ENCODE measurements at regions not wholly inside any gene's neighbourhood (a gene's known extent, or its start where the extent isn't known, plus 50 kb on each side); places are given as distances from the start of the nearest gene placed in this dataset.
"Not testable (repeated sequence)": the region's sequence is repeated elsewhere in the genome, so short reads cannot be mapped to it uniquely, and the experiment has no call there.

- no peak for TF ChIP-seq CTCF (IDR thresholded peaks at IDR 0.05; ENCODE audit: control insufficient read depth, insufficient read depth, low read depth, low read length, missing control alignments)
- no peak for DNase-seq (ENCODE audit: low read depth)
- H3K4me3 ChIP-seq (ENCODE audit: control insufficient read depth, low read depth, low read length), result no peak overlapping the region
Measured at GRCh38 chr7:81053623-81054022, 134.8 kb upstream of the SEMA3C start.

- no peak overlapping the region for H3K4me3 ChIP-seq (ENCODE audit: control insufficient read depth, low read depth, low read length)
- no peak for DNase-seq (ENCODE audit: low read depth)
- no peak for TF ChIP-seq CTCF (IDR thresholded peaks at IDR 0.05; ENCODE audit: control insufficient read depth, insufficient read depth, low read depth, low read length, missing control alignments)
Measured at GRCh38 chr7:81051811-81052413, 133.1 kb upstream of the SEMA3C start.

- no peak for TF ChIP-seq CTCF (IDR thresholded peaks at IDR 0.05; ENCODE audit: control insufficient read depth, insufficient read depth, low read depth, low read length, missing control alignments)
- no peak for DNase-seq (ENCODE audit: low read depth)
- no peak overlapping the region for H3K4me3 ChIP-seq (ENCODE audit: control insufficient read depth, low read depth, low read length)
Measured at GRCh38 chr7:81045491-81046030, 126.7 kb upstream of the SEMA3C start.

GRCh38 chr7:81042646-81043045 is 123.8 kb upstream of the SEMA3C start:
- H3K4me3 ChIP-seq (ENCODE audit: control insufficient read depth, low read depth, low read length); DNase-seq (ENCODE audit: low read depth): not testable (repeated sequence)

- no peak overlapping the region for H3K4me3 ChIP-seq (ENCODE audit: control insufficient read depth, low read depth, low read length)
- DNase-seq (ENCODE audit: low read depth), result no peak
- no peak for TF ChIP-seq CTCF (IDR thresholded peaks at IDR 0.05; ENCODE audit: control insufficient read depth, insufficient read depth, low read depth, low read length, missing control alignments)
Measured at GRCh38 chr7:81040496-81040895, 121.6 kb upstream of the SEMA3C start.

- DNase-seq (ENCODE audit: low read depth), result no peak
- H3K4me3 ChIP-seq (ENCODE audit: control insufficient read depth, low read depth, low read length), result no peak overlapping the region
- no peak for TF ChIP-seq CTCF (IDR thresholded peaks at IDR 0.05; ENCODE audit: control insufficient read depth, insufficient read depth, low read depth, low read length, missing control alignments)
Measured at GRCh38 chr7:81036871-81037270, 118.0 kb upstream of the SEMA3C start.

- no peak overlapping the region for H3K4me3 ChIP-seq (ENCODE audit: control insufficient read depth, low read depth, low read length)
- TF ChIP-seq CTCF (IDR thresholded peaks at IDR 0.05; ENCODE audit: control insufficient read depth, insufficient read depth, low read depth, low read length, missing control alignments), result no peak
- DNase-seq (ENCODE audit: low read depth), result no peak
Measured at GRCh38 chr7:81036057-81036456, 117.2 kb upstream of the SEMA3C start.
